Limb (tissue), 2 donors: ENCODE measurements at regions not wholly inside any gene's neighbourhood (a gene's known extent, or its start where the extent isn't known, plus 50 kb on each side); places are given as distances from the start of the nearest gene placed in this dataset.

Source experiments
- DNase-seq, 2 donors: peaks; one replicate each; pipeline ENCODE4 v3.0.0-alpha.2; 2016; ENCODE audit errors: extremely low spot score in 2 of 2

DNA sequence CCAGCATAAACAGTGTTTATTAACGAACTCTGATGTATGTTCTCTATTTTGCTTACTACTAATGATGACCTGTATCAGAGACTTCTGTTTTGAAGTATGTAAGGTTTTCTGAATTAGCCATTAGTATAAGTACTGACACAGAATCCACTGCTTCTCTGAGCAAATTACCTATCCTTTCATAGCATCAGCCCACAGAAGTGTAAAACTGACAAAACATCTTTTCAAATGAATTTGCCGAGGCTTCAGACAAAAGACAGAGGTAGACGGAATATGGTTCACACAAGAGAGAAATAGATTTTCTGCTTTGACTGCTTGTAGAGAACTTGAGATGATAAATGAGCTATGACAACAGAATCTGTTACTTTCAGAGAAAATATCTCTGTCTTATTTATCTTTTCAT, 1051.6 kb downstream of the AMY1C start:
- no peak for DNase-seq

DNA sequence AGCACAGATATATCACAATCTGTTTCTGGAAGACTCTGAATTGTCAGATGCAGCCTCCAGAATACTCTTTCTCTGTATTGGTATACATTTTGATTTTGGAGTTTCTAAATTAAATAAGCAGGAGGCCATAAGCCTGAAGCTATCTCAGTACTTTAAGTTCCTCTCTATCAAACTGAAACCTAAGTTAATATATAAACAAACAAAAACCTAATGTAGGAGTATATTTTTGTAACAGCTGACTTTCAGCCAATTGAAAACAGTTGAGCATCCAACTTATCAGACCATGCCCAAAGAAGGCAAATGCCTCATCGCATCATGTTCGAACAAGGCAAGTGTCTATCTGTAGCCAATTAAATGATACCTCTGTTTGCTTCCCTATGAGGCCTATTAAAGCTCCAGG, 1054.4 kb downstream of the AMY1C start:
- no peak for DNase-seq

GRCh38 chr1:104807590-104807989, 1057.9 kb downstream of the AMY1C start:
- no peak for DNase-seq

- DNase-seq = no peak
Measured at GRCh38 chr1:104825401-104825800, 1075.7 kb downstream of the AMY1C start.

DNA sequence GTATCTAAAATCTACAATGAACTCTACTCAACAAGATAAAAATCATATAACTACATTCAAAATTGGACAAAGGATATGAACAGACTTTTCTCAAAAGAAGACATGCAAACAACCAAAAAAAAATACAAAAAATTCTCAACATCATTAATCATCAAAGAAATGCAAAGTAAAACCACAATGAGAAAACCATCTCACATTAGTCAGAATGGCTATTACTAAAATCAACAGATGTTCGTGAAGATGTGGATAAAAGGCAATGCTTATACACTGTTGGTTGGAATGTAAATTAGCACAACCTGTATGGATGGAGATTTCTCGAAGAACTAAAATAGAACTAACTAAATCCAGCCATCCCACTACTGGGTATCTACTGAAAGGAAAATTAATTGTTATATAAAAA, 1080.8 kb downstream of the AMY1C start:
- DNase-seq = no peak

DNA sequence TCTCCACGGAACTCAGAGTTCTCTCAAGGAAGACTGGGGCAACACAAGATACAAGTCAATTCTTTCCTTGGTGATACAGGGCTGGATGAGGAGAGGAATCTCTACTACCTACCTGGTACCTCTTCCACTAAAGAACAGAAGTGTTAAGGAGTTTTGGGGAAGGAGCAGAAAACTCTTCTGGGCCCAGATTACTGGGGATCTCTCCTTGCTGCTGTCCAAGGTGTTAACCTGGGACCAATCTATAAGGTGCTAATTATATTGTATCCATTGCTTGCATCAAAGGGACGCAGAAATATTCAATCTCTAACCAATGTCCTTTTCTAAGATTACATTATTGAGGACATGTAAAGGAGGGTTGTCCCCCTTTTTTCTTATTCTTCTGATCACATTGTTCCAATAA, 1102.5 kb downstream of the AMY1C start:
- no peak for DNase-seq

DNA sequence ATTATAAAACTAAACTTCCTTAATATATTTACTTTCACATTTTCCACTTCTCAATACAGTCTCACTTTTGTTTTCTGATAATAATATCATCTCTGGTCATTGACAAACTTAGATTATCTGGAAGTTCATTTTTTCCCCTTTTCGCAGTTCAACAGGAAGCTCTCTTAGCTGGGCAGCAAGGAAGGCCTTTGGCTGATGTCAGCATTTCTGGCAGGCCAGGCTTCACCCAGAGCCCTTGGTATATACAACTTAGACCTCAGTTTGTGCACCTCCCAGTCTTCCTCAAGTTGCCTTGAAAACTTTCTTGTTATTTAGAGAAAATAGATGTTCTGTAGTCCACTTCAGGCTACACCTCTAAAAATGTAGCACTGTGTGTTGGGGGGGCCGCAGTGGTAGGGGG, 1103.6 kb downstream of the AMY1C start:
- DNase-seq = no peak

DNA sequence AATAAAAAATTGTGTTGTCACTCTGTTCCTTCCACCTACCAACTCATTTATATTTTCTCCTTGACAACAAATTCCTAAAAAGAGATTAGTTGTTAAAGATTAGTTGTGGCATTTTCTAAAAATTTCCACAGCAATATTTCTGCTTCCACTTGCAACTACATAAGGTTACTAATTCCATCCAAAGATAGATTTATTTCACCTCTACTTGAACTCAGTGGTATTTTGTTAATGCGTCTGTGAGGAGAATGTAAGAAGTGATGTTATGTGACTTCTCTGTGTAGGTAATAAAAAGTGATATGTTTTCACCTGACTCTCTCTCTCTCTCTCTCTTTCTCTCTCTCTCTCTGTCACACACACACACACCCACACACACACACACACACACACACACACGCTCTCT, 1104.8 kb downstream of the AMY1C start:
- no peak for DNase-seq

DNA sequence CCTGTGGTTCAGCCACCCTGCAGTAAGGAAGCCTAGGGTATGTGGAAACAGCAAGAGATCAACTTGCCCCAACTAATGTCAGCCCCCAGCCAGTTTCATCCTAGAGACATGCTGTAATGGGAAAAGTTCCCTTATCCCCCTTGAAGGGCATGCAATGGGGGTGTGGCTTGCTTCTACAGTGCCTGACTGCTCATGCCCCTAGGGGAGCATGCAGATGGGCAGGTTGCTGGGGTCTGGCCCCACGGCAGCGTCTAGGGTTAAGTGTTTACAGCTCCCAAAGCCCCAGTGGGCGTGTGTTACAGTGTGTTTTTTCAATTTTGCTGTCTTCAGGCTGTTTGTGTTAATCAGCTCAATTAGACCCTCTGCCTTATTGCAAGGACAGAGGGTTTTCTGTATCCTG, 1105.9 kb downstream of the AMY1C start:
- no peak for DNase-seq

DNA sequence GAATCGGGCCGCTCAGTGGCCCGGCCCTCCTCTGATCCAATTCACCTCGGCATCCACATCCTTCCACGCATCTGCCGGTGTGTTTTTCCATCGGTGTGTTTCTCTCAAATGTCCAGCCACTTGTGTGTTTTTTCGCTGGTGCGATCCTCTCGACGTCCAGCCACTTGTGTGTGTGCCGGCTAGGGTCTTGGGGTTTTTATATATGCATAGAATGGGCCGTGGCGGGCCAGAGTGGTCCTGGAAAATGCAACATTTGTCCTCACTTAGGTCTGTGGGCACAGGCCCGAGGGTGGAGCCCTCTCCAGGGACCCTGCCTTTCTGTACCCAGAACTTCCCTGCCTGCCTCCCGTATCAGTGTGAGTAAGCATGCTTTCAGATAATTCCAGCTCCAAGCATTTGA, 1106.4 kb downstream of the AMY1C start:
- DNase-seq = no peak

DNA sequence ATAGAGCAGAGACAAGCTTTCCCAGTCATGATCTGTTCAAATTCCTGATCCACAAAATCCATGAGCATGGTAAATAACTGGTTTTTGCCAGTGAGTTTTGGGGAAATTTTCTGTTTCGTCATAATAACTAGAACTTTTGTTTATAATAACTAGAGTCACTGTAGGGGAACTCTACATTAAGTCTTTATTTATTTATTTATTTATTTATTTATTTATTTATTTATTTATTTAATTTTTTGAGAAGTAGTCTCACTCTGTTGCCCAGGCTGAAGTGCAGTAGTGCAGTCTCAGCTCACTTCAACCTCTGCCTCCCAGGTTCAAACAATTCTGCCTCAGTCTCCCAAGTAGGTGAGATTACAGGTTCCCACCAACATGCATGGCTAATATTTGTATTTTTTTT, 1106.8 kb downstream of the AMY1C start:
- no peak for DNase-seq

GRCh38 chr1:104868794-104869193, 1119.1 kb downstream of the AMY1C start:
- no peak for DNase-seq

GRCh38 chr1:104874044-104874443, 1124.3 kb downstream of the AMY1C start:
- no peak for DNase-seq

DNA sequence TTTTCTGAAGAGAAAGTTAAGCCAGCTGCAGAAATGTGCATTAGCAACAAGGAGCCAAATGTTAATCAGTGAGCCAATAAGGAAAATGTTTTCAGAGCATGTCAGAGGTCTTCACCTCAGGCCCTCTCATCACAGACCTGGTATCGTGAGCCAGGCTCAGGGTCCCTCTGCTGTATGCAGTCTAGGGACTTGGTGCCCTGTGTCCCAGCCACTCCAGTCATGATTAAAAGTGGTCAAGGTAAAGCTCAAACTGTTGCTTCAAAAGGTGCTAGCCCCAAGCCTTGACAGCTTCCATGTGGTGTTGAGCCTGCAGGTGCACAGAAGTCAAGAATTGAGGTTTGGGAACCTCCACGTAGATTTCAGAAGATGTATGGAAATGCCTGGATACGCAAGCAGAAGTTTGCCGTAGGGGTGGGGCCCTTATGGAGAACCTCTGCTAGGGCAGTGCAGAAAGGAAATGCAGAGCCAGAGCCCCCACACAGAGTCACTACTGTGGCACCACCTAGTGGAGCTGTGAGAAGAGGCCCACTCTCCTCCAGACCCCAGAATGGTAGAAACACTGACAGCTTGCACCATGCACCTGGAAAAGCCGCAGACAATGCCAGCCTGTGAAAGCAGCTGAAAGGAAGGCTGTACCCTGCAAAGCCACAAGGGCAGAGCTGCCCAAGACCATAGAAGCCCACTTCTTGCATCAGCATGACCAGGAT, 1128.7 kb downstream of the AMY1C start:
- DNase-seq = no peak

DNA sequence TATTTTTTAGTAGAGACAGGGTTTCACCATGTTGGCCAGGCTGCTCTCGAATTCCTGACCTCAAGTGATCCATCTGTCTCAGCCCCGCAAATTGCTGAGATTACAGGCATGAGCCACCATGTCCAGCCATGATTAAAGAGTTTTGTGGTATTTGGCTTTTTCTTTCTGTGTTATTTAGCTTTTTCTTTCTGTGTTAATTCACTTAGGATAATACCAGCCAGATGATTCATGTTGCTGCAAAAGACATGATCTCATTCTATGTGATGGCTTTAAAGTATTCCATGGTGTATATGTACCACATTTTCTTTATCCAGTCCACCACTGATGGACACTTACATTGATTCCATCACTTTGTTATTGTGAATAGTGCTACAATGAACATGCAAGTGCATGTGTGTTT, 1135.2 kb downstream of the AMY1C start:
- no peak for DNase-seq

- DNase-seq = no peak
Measured at GRCh38 chr1:104905322-104905721, 1155.6 kb downstream of the AMY1C start.

GRCh38 chr1:104906141-104906540, 1156.4 kb downstream of the AMY1C start:
- no peak for DNase-seq

GRCh38 chr1:104919188-104919587, 1169.5 kb downstream of the AMY1C start:
- DNase-seq = no peak

- no peak for DNase-seq
Measured at GRCh38 chr1:104921525-104921924, 1171.8 kb downstream of the AMY1C start.

GRCh38 chr1:104923075-104923474, 1173.4 kb downstream of the AMY1C start:
- no peak for DNase-seq

GRCh38 chr1:104929280-104929679, 1179.6 kb downstream of the AMY1C start:
- no peak for DNase-seq

DNA sequence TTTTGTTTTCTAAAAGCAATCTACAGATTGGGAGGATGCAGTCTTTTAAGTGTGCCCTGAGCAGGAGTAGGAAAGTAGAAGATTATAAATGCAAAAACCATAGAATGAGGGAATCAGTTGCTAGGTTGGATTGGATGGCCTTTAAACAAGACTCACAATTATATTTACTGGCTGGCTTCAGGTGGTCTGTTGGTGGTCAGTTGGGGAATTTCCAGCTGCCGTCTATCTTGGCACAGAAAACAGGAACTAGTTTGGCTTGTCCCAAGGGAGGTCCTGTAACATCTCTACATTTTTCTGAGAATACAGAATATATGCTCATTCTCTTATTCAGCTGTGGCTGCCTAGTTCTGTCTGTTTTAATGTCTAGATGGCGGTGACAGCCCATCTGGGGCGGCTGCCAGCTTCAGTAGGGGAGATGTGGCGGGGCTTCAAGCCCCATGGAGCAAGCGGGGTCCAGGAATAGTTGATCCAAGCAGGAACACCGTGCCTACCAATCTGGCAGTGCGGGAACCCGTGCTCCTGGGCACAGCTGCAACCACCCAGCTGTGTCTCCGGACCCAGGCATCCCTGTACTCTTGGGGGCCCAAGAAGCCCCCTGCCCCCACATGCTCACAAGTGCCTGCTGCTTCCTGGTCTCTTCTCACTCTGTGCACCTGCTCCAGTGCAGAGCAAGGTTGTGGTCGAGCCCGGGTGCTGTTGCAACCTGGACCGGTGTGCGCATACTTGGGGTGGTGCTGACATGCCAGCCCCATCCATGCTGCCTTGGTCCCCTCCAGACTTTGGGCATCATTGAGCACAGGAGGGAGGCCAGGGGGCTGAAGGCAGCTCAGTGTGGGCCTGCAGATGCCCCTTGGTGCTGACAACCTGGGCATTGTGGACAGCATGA, 1182.6 kb downstream of the AMY1C start:
- DNase-seq = no peak
